DMS53 treated with DMSO at 0.1 percent for 48 hours (cell line): ENCODE measurements at regions not wholly inside any gene's neighbourhood (a gene's known extent, or its start where the extent isn't known, plus 50 kb on each side); places are given as distances from the start of the nearest gene placed in this dataset.

Source experiments
- DNase-seq: peaks from one replicate; lab custom pipeline; 2025; ENCODE audit not compliant: unreplicated experiment; lab: John Stamatoyannopoulos, UW

- DNase-seq = no peak
Observed at GRCh38 chr11:105201166-105201565, 61.6 kb upstream of the CARD18 start.

- DNase-seq = no peak
Observed at GRCh38 chr11:105197071-105197815, 57.7 kb upstream of the CARD18 start.

- no peak for DNase-seq
Observed at GRCh38 chr11:105193260-105193659, 53.7 kb upstream of the CARD18 start.

GRCh38 chr11:105192115-105192514 lies 52.5 kb upstream of the CARD18 start:
- no peak for DNase-seq

GRCh38 chr11:105189581-105189980 lies 50.0 kb upstream of the CARD18 start:
- DNase-seq = no peak
